GM12873 (cell line): ENCODE measurements at regions not wholly inside any gene's neighbourhood (a gene's known extent, or its start where the extent isn't known, plus 50 kb on each side); places are given as distances from the start of the nearest gene placed in this dataset.

ENCODE experiments used
- TF ChIP-seq, protein P1 (sequence below): IDR thresholded peaks from 2 replicates; pipeline ENCODE4 v1.5.1; 2012; ENCODE audit warnings: low read depth, mild to moderate bottlenecking, moderate library complexity, low read length, control low read depth; ENCODE audit not compliant: insufficient read depth; ENCODE audit errors: missing control alignments

DNA sequence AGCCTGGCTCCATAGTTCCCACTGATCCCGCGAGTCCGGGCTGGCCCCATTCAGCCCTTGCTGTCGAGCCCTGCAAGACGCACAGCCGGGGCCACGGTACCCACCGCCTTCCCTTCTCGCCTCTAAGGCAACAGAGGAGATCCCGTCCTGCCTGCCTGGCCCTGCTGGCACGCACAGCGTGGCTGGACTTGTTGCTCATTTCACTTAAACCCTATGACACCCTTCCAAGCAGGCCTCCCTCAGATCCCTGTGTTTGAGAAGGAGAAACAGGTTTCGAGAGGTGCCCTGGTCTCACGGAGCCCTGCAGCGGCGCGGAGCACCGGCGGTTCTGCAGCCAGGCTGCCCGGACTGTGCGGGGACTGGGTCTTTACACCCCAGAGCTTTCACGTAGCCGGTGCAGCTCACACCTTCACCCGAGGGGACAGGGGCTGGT is 1048.4 kb downstream of the BRD1 start:
- TF ChIP-seq, protein P1, sequence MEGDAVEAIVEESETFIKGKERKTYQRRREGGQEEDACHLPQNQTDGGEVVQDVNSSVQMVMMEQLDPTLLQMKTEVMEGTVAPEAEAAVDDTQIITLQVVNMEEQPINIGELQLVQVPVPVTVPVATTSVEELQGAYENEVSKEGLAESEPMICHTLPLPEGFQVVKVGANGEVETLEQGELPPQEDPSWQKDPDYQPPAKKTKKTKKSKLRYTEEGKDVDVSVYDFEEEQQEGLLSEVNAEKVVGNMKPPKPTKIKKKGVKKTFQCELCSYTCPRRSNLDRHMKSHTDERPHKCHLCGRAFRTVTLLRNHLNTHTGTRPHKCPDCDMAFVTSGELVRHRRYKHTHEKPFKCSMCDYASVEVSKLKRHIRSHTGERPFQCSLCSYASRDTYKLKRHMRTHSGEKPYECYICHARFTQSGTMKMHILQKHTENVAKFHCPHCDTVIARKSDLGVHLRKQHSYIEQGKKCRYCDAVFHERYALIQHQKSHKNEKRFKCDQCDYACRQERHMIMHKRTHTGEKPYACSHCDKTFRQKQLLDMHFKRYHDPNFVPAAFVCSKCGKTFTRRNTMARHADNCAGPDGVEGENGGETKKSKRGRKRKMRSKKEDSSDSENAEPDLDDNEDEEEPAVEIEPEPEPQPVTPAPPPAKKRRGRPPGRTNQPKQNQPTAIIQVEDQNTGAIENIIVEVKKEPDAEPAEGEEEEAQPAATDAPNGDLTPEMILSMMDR = no peak

DNA sequence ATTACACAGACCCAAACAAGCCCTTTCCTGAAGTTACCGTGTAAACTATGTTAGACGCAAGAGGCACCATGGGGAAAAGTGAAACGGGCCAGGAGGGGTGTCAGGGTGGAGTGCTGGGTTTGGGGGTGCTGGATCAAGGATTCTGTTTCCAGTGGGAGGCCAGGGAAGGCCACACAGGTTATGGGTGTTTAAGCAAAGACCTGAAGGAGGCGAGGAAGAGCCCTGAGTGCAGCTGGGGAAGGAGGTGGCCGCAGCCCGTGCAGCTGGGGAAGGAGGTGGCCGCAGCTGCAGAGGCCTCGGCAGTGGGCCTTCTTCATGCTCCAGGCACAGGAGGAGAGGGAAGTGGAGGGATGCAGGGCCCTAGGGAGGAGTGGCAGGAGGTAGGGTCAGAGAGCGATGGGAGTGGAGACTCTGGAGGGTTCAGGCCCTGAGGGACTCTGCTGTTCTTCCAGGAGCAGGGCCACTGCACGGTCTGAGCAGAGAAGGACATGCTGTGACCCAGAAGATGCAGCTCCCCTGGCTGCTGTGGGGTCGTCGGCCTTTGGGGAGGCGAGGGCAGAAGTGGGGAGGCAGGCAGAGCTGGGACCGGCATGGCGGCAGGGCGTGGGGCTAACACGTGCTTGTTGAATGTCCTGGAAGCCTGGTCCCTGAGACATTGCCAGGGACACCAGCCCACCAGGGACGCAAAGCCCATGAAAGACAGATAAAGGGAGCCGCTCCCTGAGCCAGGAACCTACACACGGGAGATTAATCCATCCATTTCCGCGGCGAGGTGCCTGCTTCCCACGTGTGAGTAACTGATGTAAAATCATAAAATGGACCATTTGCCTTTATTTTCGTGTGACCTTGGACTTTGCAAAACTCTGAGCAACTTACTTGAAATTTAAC is 1049.1 kb downstream of the BRD1 start:
- TF ChIP-seq, protein P1 = no peak

DNA sequence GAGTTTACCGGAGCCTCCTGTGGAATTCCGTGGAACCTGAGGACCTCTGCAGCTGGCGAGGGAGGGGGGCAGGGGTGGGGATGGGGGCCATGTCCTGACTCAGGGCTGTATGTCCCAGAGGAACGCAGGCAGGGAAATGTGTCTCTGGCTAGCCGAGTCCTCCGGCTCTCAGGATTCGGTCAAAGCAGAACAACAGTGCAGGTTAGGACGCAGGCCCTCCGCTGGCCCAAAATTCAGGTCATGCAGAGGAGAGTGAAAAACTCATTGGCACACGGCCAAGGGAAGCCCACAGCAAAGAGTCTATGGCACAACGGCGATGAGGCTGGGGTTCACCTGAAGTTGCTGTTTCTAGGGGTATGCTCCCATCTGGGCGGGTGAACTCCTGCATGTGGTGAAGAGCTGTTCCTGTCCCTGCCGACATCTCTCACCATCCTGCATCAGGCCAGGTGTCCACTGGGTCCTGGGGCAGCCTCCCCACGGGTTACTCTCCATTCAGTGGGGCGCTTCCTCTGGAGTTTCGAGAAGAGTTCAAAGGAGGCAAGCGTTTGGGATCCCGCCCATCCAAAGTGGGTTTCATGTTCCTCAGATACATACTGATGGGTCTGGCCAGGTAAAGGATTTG is 1055.3 kb downstream of the BRD1 start:
- TF ChIP-seq, protein P1 = no peak

DNA sequence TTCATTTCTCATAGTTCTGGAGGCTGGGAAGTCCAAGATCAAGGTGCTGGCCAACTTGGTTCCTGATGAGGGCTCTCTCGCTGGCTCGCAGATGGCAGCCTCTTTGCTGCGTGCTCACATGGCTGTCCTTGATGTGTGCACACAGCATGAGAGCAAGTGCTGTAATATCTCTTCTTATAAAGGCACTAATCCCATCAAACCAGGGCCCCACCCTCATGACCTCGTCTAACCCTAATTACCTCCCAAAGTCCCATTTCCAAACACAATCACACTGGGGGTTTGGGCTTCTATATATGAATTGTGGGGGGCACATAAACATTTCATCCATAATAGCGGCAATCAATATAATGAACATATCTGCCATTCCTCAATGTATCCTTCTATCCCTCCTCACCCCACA is 1062.1 kb downstream of the BRD1 start:
- TF ChIP-seq, protein P1 = no peak

DNA sequence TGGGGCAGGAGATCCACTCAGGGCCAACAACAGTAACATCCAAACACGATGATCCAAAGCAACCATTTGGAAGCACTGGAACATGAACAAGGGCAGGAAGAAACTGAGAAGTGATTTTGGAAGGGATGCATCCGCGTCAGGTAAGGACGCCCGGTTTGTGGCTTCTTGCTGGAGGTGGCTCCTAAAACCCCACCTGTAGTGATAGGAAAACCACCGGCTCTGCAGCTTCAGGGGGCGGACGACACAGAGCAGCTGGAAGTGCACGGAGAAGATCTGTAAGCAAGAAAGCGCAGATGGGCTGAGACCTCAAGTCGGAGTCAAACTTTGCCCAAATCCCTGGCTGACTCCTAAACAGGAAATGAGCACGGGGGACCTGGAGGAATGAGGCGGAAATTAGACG is 1066.1 kb downstream of the BRD1 start:
- TF ChIP-seq, protein P1 = no peak

DNA sequence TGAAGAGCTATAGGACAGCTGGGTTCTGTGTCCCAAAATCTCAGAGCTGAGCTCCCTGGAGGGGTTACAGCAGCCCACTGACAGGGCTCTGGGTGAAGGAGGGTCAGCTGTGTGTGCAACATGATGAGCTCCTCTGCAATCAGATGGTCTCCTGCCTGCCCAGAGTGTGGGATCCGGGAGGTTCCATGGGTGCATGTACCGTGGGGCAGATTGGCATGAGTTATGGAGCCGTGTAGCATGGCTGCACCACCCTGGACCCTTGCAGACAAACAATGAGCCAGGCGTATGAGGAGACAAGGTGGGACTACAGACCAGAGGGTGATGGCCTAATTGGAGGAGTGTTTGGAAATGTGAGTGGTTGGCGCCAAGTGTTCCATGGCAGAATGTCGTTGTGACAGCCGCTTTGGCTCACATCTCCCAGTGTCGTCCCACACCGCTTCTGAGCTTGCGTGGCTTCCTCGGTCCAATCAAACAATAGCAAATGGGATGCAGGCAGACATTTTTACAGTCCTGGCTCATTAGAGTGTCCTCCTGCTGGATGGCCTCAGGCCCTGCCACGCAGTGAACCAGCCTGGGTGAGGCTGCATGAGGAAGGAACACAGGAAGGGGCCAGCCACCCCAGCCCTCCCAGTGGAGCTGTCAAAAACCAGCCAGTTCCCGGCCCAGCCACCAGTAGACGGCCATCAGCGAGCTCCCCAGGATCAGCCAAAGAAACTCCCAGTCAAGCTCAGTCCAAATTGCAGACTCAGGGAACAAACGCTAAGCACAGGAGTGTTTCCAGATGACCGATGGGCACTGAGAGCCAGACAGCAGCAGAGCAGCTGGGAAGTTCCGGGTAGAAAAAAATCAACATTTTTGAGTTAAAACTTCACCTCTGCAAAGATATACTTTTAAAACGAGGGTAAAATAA is 1066.9 kb downstream of the BRD1 start:
- TF ChIP-seq, protein P1 = no peak
